Mesenchymal stem cell (in vitro differentiated cells and primary cell): ENCODE measurements at regions not wholly inside any gene's neighbourhood (a gene's known extent, or its start where the extent isn't known, plus 50 kb on each side); places are given as distances from the start of the nearest gene placed in this dataset.

Experiments
- DNase-seq: peaks from one replicate; pipeline ENCODE4 v3.0.0-alpha.2; 2013
- H2AFZ ChIP-seq: one replicate; pipeline ENCODE4 v1.6.1; 2013; ENCODE audit warnings: low read depth, mild to moderate bottlenecking, control low read depth, inconsistent platforms, low read length, moderate library complexity
- H2AK5ac ChIP-seq: 2 replicates; pipeline ENCODE4 v1.6.1; 2013; ENCODE audit warnings: low read length, moderate library complexity, mild to moderate bottlenecking, inconsistent platforms; ENCODE audit not compliant: severe bottlenecking
- H2BK120ac ChIP-seq: one replicate; pipeline ENCODE4 v1.6.1; 2013; ENCODE audit warnings: low read depth, mild to moderate bottlenecking, inconsistent platforms, low read length, moderate library complexity
- H2BK12ac ChIP-seq, 2 experiments: one replicate each; pipeline ENCODE4 v1.6.1; 2013; ENCODE audit warnings: inconsistent platforms in 2 of 2, low read length in 2 of 2, mild to moderate bottlenecking in 2 of 2, moderate library complexity in 2 of 2, control low read depth in 1 of 2
- H2BK15ac ChIP-seq: one replicate; pipeline ENCODE4 v1.6.1; 2013; ENCODE audit warnings: mild to moderate bottlenecking, low read depth, inconsistent platforms; ENCODE audit not compliant: poor library complexity, severe bottlenecking
- H2BK5ac ChIP-seq: 2 replicates; pipeline ENCODE4 v1.6.1; 2013; ENCODE audit warnings: low read depth, mild to moderate bottlenecking, low read length, control low read depth, inconsistent platforms; ENCODE audit not compliant: poor library complexity, severe bottlenecking
- H3K14ac ChIP-seq, 2 experiments: one replicate each; pipeline ENCODE4 v1.6.1; 2013; ENCODE audit warnings: inconsistent platforms in 2 of 2, low read length in 2 of 2, control low read depth in 1 of 2, mild to moderate bottlenecking in 1 of 2, moderate library complexity in 1 of 2
- H3K18ac ChIP-seq, 2 experiments: one replicate each; pipeline ENCODE4 v1.6.1; 2013; ENCODE audit warnings: inconsistent platforms in 2 of 2, low read length in 2 of 2, control low read depth in 1 of 2, low read depth in 1 of 2, mild to moderate bottlenecking in 1 of 2
- H3K23ac ChIP-seq, 2 experiments: one replicate each; pipeline ENCODE4 v1.6.1; 2013; ENCODE audit warnings: inconsistent platforms in 2 of 2, low read length in 2 of 2, mild to moderate bottlenecking in 2 of 2, moderate library complexity in 2 of 2, control low read depth in 1 of 2
- H3K27ac ChIP-seq: 2 replicates; pipeline ENCODE4 v1.5.1; 2013; ENCODE audit warnings: mild to moderate bottlenecking, moderate library complexity, low read length, control low read depth, inconsistent platforms; ENCODE audit not compliant: poor library complexity, severe bottlenecking
- H3K27me3 ChIP-seq, 2 experiments: 2 replicates each; pipeline versions ENCODE4 v1.6.1 to v1.7.0; 2013; ENCODE audit warnings: low read length in 2 of 2, mild to moderate bottlenecking in 2 of 2, moderate library complexity in 2 of 2, control low read depth in 1 of 2, inconsistent platforms in 1 of 2; ENCODE audit not compliant: control insufficient read depth in 1 of 2, insufficient read depth in 1 of 2
- H3K36me3 ChIP-seq, 2 experiments: 2 replicates each; pipeline versions ENCODE4 v1.6.1 to v1.7.0; 2013; ENCODE audit warnings: low read length in 2 of 2, control low read depth in 1 of 2, inconsistent platforms in 1 of 2, low read depth in 1 of 2, mild to moderate bottlenecking in 1 of 2; ENCODE audit not compliant: insufficient read depth in 2 of 2, control insufficient read depth in 1 of 2
- H3K4ac ChIP-seq, 2 experiments: one replicate each; pipeline ENCODE4 v1.6.1; 2013; ENCODE audit warnings: inconsistent platforms in 2 of 2, low read length in 2 of 2, mild to moderate bottlenecking in 2 of 2, moderate library complexity in 2 of 2, control low read depth in 1 of 2, low read depth in 1 of 2
- H3K4me1 ChIP-seq: 2 replicates; pipeline ENCODE4 v1.6.1; 2013; ENCODE audit warnings: low read depth, low read length, control low read depth; ENCODE audit not compliant: control insufficient read depth, insufficient read depth
- H3K4me2 ChIP-seq: 2 replicates; pipeline ENCODE4 v1.6.1; 2013; ENCODE audit warnings: low read length, mild to moderate bottlenecking, inconsistent platforms; ENCODE audit not compliant: poor library complexity, severe bottlenecking
- H3K4me3 ChIP-seq, 2 experiments: 2 replicates each; pipeline versions ENCODE4 v1.5.1 to v1.7.0; 2013; ENCODE audit warnings: low read length in 2 of 2, mild to moderate bottlenecking in 2 of 2, control low read depth in 1 of 2, low read depth in 1 of 2; ENCODE audit not compliant: insufficient read depth in 1 of 2
- H3K79me1 ChIP-seq: replicated peaks from 2 replicates; pipeline ENCODE4 v1.6.1; 2013; ENCODE audit warnings: mild to moderate bottlenecking, control low read depth, low read length, inconsistent platforms; ENCODE audit not compliant: poor library complexity, severe bottlenecking
- H3K9ac ChIP-seq: 2 replicates; pipeline ENCODE4 v1.7.0; 2013; ENCODE audit warnings: mild to moderate bottlenecking, low read length, moderate library complexity
- H3K9me3 ChIP-seq: 2 replicates; pipeline ENCODE4 v1.7.0; 2013; ENCODE audit warnings: mild to moderate bottlenecking, low read length; ENCODE audit not compliant: control insufficient read depth
- H4K8ac ChIP-seq: one replicate; pipeline ENCODE4 v1.6.1; 2013; ENCODE audit warnings: inconsistent platforms, mild to moderate bottlenecking, low read length, moderate library complexity
- H4K91ac ChIP-seq: one replicate; pipeline ENCODE4 v1.6.1; 2013; ENCODE audit warnings: mild to moderate bottlenecking, low read length, inconsistent platforms
- WGBS: methylation state at CpG from one replicate; pipeline ENCODE4 v1.1.7; 2013; ENCODE audit warnings: mixed read lengths; 5-methylcytosine and 5-hydroxymethylcytosine counted together

DNA sequence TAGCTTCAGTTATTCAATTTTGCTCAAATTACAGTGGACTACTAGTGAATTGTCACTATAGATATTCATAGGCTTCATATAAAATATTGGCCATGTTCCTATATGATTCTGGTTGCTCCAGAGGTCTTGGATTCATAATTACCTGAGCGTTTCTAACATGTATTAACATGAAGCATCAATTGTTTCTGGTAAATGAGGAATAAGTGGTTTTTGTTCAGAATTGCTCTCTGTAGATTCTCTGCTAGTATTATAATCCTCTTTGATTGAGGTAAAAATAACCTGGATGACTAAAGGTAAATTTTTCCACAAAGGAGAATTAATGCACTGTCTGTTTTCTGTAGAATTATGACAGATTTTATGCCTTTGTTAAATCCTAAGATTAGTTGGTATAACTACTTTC is 258.1 kb upstream of the CNTN6 start:
- no peak overlapping the region for H2BK15ac ChIP-seq
- H2AK5ac ChIP-seq: no peak overlapping the region
- H2AFZ ChIP-seq: no peak overlapping the region
- H3K36me3 ChIP-seq: no peaks in the 10 kb centered on the region
- H3K14ac ChIP-seq: no peak overlapping the region
- H2BK5ac ChIP-seq: no peak overlapping the region
- no peak overlapping the region for H2BK120ac ChIP-seq
- H3K23ac ChIP-seq: no peak overlapping the region
- no peak overlapping the region for H3K18ac ChIP-seq
- H3K4ac ChIP-seq: no peak overlapping the region
- H4K8ac ChIP-seq: no peak overlapping the region
- WGBS: 78% methylated on average over 1 of the region's 1 CpG
- no peak overlapping the region for H3K4me3 ChIP-seq
- H3K27ac ChIP-seq: no peak overlapping the region
- H2BK12ac ChIP-seq: no peak overlapping the region
- peaks cover 2% of the 10 kb centered on the region for H3K9me3 ChIP-seq
- H4K91ac ChIP-seq: no peak overlapping the region
- H3K4me2 ChIP-seq: no peak overlapping the region
- no peak overlapping the region for H3K9ac ChIP-seq
- DNase-seq: no peak
- no peaks in the 10 kb centered on the region for H3K4me1 ChIP-seq
- H3K27me3 ChIP-seq: no peaks in the 10 kb centered on the region
- no peaks in the 10 kb centered on the region for H3K79me1 ChIP-seq

DNA sequence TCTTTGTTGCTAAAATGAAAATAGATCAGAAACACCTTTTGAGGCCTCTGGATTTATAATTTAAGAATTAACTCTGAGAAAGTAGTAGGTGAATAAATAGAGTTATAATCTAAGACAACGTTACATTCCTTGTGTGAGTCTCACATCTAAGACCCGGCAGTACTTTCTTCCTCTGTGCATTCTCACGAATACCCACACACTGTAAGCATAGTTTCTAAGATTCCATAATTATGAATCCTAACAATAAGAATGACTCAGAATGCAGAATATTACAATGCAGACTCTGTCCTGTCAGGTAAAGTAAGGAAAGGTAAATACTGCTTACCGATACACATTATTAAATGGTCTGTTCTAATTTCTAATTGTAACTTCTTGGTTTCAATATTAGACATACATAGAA is 257.7 kb upstream of the CNTN6 start:
- Histone ChIP-seq H3K14ac (no peak overlapping the region), H3K36me3 (no peaks in the 10 kb centered on the region), H3K4ac (no peak overlapping the region), H3K4me3 (no peak overlapping the region), H3K4me2 (no peak overlapping the region), H4K8ac (no peak overlapping the region), H2AFZ (no peak overlapping the region), H2BK15ac (no peak overlapping the region), H3K18ac (no peak overlapping the region), H3K4me1 (no peaks in the 10 kb centered on the region), H3K27me3 (no peaks in the 10 kb centered on the region), H3K9ac (no peak overlapping the region), H2BK5ac (no peak overlapping the region), H3K79me1 (no peaks in the 10 kb centered on the region), H2AK5ac (no peak overlapping the region), H3K9me3 (no peaks in the 10 kb centered on the region), H3K23ac (no peak overlapping the region), H4K91ac (no peak overlapping the region), H2BK120ac (no peak overlapping the region), H2BK12ac (no peak overlapping the region), H3K27ac (no peak overlapping the region)
- 66% methylated on average over 2 of the region's 4 CpGs for WGBS
- no peak for DNase-seq

DNA sequence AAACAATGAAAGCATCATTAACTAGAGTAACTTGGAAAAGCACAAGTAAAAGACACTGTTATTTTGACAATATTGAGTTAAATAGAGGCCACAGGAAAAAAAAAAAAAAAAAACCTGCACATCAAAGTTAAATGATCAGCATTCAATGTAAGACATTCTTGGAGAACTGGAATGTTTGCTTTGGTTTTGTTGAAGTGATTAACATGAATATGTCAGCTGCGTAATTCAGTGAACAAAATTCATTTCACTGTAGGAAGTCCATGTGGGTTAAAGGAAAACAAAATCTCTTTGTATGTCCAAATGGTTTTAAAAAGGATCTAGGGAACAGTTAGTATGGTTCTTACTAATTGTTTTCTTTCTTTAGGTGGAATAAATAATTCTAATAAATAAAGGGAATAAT is 252.8 kb upstream of the CNTN6 start:
- Histone ChIP-seq H3K9me3 (peaks cover 7% of the 10 kb centered on the region), H3K23ac (no peak overlapping the region), H3K14ac (no peak overlapping the region), H3K4ac (no peak overlapping the region), H3K27me3 (no peaks in the 10 kb centered on the region), H3K4me3 (no peak overlapping the region), H2AK5ac (no peak overlapping the region), H4K91ac (no peak overlapping the region), H3K4me1 (no peaks in the 10 kb centered on the region), H2BK5ac (no peak overlapping the region), H3K9ac (no peak overlapping the region), H2AFZ (no peak overlapping the region), H4K8ac (no peak overlapping the region), H3K79me1 (no peaks in the 10 kb centered on the region), H3K4me2 (no peak overlapping the region), H2BK15ac (no peak overlapping the region), H3K27ac (no peak overlapping the region), H3K36me3 (no peaks in the 10 kb centered on the region), H3K18ac (no peak overlapping the region), H2BK12ac (no peak overlapping the region), H2BK120ac (no peak overlapping the region)
- WGBS: 86% methylated on average over 1 of the region's 1 CpG
- DNase-seq: no peak

DNA sequence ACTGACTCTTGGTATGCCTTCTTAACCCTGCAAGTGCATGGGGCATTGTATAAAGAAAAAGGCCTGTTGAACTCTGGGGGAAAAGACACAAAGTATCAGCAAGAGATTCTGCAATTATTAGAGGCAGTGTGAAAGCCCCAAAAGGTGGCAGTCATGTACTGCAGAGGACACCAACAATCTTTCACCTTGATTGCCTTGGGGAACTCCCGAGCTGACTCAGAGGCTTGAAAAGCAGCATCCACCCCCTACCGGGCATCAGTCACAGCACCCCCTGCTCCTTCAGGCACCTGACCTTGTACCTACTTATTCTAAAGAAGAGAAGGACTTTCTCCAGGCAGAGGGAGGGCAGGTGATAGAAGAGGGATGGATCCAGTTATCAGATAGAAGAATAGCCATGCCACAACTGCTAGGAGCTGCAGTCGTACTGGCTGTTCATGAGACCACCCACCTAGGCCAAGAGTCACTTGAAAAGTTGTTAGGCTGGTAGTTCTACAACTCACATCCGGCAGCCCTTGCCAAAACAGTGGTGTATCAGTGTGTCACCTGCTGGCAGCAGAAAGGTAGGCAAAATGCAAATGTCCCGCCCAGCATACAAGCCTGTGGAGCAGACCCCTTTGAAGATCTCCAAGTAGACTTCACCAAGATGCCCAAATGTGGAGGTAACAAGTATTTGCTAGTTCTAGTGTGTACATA is 241.6 kb upstream of the CNTN6 start:
- H3K4me3 ChIP-seq: no peak overlapping the region
- H2BK12ac ChIP-seq: no peak overlapping the region
- no peak overlapping the region for H3K18ac ChIP-seq
- H3K4me2 ChIP-seq: no peak overlapping the region
- no peak for DNase-seq
- H3K4ac ChIP-seq: no peak overlapping the region
- H3K23ac ChIP-seq: no peak overlapping the region
- no peak overlapping the region for H2AFZ ChIP-seq
- H4K8ac ChIP-seq: no peak overlapping the region
- no peaks in the 10 kb centered on the region for H3K9me3 ChIP-seq
- no peaks in the 10 kb centered on the region for H3K4me1 ChIP-seq
- no peak overlapping the region for H4K91ac ChIP-seq
- no peaks in the 10 kb centered on the region for H3K79me1 ChIP-seq
- no peak overlapping the region for H3K27ac ChIP-seq
- no peaks in the 10 kb centered on the region for H3K27me3 ChIP-seq
- no peak overlapping the region for H2BK15ac ChIP-seq
- H2BK5ac ChIP-seq: no peak overlapping the region
- 69% methylated on average over 4 of the region's 5 CpGs for WGBS
- no peak overlapping the region for H3K14ac ChIP-seq
- H3K36me3 ChIP-seq: no peaks in the 10 kb centered on the region
- no peak overlapping the region for H2BK120ac ChIP-seq
- no peak overlapping the region for H3K9ac ChIP-seq
- no peak overlapping the region for H2AK5ac ChIP-seq
